Motor neuron (in vitro differentiated cells): ENCODE measurements at regions not wholly inside any gene's neighbourhood (a gene's known extent, or its start where the extent isn't known, plus 50 kb on each side); places are given as distances from the start of the nearest gene placed in this dataset.

ENCODE experiments used
- ATAC-seq, 8 experiments: fragments of 200-7000 bp; cut with Tn5 transposase; replicated peaks in 6 of 8; 2 replicates each; pipeline ENCODE4 v1.8.0; 2021; ENCODE audit warnings: mild to moderate bottlenecking in 8 of 8, moderate library complexity in 8 of 8
- H3K27ac ChIP-seq, 2 donors: fragments of 250-450 bp; sonication (Bioruptor Pico); 2 replicates each; pipeline ENCODE4 v1.9.0; 2021; ENCODE audit warnings: antibody characterized with exemption in 2 of 2, mild to moderate bottlenecking in 2 of 2, moderate library complexity in 1 of 2
- H3K4me1 ChIP-seq, 2 donors: fragments of 250-450 bp; sonication (Bioruptor Pico); replicated peaks in 1 of 2; 2 replicates each; pipeline ENCODE4 v1.6.1; 2021; ENCODE audit warnings: antibody characterized with exemption in 2 of 2, mild to moderate bottlenecking in 2 of 2, moderate library complexity in 1 of 2
- H3K4me3 ChIP-seq, 5 donors: fragments of 250-450 bp; sonication (Bioruptor Pico); 2 replicates each; pipeline ENCODE4 v1.9.0; 2021; ENCODE audit warnings: antibody characterized with exemption in 5 of 5, mild to moderate bottlenecking in 5 of 5, moderate library complexity in 4 of 5
- WGBS, 10 experiments: fragments of 450-650 bp; shearing (Covaris generic); methylation state at CpG; one replicate each; pipeline ENCODE4 v1.0.0; 2022; 5-methylcytosine and 5-hydroxymethylcytosine counted together
- in situ Hi-C, 9 experiments: fragments of 400-800 bp; cut with MboI; loops; one replicate each; pipeline ENCODE4 v1.15.0; 2021; ENCODE audit warnings: low sequenced_read_pairs in 9 of 9, low pct_unique_long_range_greater_than_20kb in 2 of 9; ENCODE audit not compliant: unreplicated experiment in 9 of 9

- no peak for ATAC-seq
- no peaks in the 10 kb centered on the region for H3K4me1 ChIP-seq
- in situ Hi-C loops, result no loop called here
- no peak overlapping the region for H3K4me3 ChIP-seq
- 40 to 100% (median 86%) methylated on average over 1 to 2 of the region's 2 CpGs; no CpG with 5 or more reads in 4 of the 10 experiments for WGBS, 10 experiments
- no peak overlapping the region for H3K27ac ChIP-seq
Observed at GRCh38 chr3:177565981-177566380, 368.7 kb upstream of the TBL1XR1 start.

GRCh38 chr3:177567833-177568232 lies 370.6 kb upstream of the TBL1XR1 start:
- H3K4me3 ChIP-seq, result no peak overlapping the region
- in situ Hi-C loops, result no loop called here
- no peak overlapping the region for H3K27ac ChIP-seq
- H3K4me1 ChIP-seq, result peaks cover 0 to 4% of the 10 kb centered on the region in 2 donors
- WGBS, 10 experiments, result 89 to 100% (median 100%) methylated on average over 1 of the region's 1 CpG; no CpG with 5 or more reads in 4 of the 10 experiments
- no peak for ATAC-seq

GRCh38 chr3:177569193-177569592 lies 371.9 kb upstream of the TBL1XR1 start:
- ATAC-seq, result no peak
- peaks cover 5 to 9% of the 10 kb centered on the region in 2 donors for H3K4me1 ChIP-seq
- no peak overlapping the region for H3K27ac ChIP-seq
- in situ Hi-C loops, result no loop called here
- WGBS, 10 experiments, result 38 to 100% (median 93%) methylated on average over 2 to 4 of the region's 4 CpGs; no CpG with 5 or more reads in 1 of the 10 experiments
- no peak overlapping the region for H3K4me3 ChIP-seq

GRCh38 chr3:177569875-177570657 lies 372.8 kb upstream of the TBL1XR1 start:
- Histone ChIP-seq H3K4me3 (no peak overlapping the region), H3K27ac (no peak overlapping the region), H3K4me1 (peaks cover 8 to 14% of the 10 kb centered on the region in 2 donors)
- peak in 3 of 8 experiments; percentile 70 to 84 (median 80) for ATAC-seq
- 0 to 100% (median 81%) methylated on average over 1 to 4 of the region's 4 CpGs; no CpG with 5 or more reads in 1 of the 10 experiments for WGBS, 10 experiments
- in situ Hi-C loops, result no loop called here

GRCh38 chr3:177571271-177571943 lies 374.1 kb upstream of the TBL1XR1 start:
- Histone ChIP-seq H3K27ac (no peak overlapping the region), H3K4me1 (peaks cover 8 to 14% of the 10 kb centered on the region in 2 donors), H3K4me3 (no peak overlapping the region)
- in situ Hi-C loops, result no loop called here
- ATAC-seq, result no peak
- 86 to 100% (median 100%) methylated on average over 1 of the region's 1 CpG; no CpG with 5 or more reads in 6 of the 10 experiments for WGBS, 10 experiments

GRCh38 chr3:177571944-177572315 lies 374.6 kb upstream of the TBL1XR1 start:
- H3K27ac ChIP-seq, result no peak overlapping the region
- in situ Hi-C loops, result no loop called here
- peaks cover 8 to 14% of the 10 kb centered on the region in 2 donors for H3K4me1 ChIP-seq
- H3K4me3 ChIP-seq, result no peak overlapping the region
- no peak for ATAC-seq
- 20 to 86% (median 62%) methylated on average over 1 to 3 of the region's 3 CpGs; no CpG with 5 or more reads in 1 of the 10 experiments for WGBS, 10 experiments

- Histone ChIP-seq H3K27ac (no peak overlapping the region), H3K4me1 (peaks cover 8 to 14% of the 10 kb centered on the region in 2 donors), H3K4me3 (no peak overlapping the region)
- 0 to 68% (median 25%) methylated on average over 1 to 5 of the region's 7 CpGs for WGBS, 10 experiments
- in situ Hi-C loops, result no loop called here
- ATAC-seq, result peak; percentile 90 to 99 (median 98)
Observed at GRCh38 chr3:177574222-177574856, 377.1 kb upstream of the TBL1XR1 start.

GRCh38 chr3:177576746-177577145 lies 379.5 kb upstream of the TBL1XR1 start:
- peaks cover 8 to 14% of the 10 kb centered on the region in 2 donors for H3K4me1 ChIP-seq
- H3K4me3 ChIP-seq, result no peak overlapping the region
- in situ Hi-C loops, result no loop called here
- H3K27ac ChIP-seq, result no peak overlapping the region
- ATAC-seq, result no peak
- WGBS, 10 experiments, result 22 to 92% (median 58%) methylated on average over 2 to 4 of the region's 4 CpGs; no CpG with 5 or more reads in 1 of the 10 experiments

- in situ Hi-C loops, result no loop called here
- 75 to 94% (median 90%) methylated on average over 2 to 6 of the region's 6 CpGs; no CpG with 5 or more reads in 1 of the 10 experiments for WGBS, 10 experiments
- H3K4me3 ChIP-seq, result no peak overlapping the region
- no peak overlapping the region for H3K27ac ChIP-seq
- H3K4me1 ChIP-seq, result peaks cover 8 to 10% of the 10 kb centered on the region in 2 donors
- ATAC-seq, result no peak
Observed at GRCh38 chr3:177578488-177578887, 381.2 kb upstream of the TBL1XR1 start.

- in situ Hi-C loops, result no loop called here
- Histone ChIP-seq H3K27ac (no peak overlapping the region), H3K4me3 (no peak overlapping the region), H3K4me1 (peaks cover 1 to 2% of the 10 kb centered on the region in 2 donors)
- 0 to 100% (median 53%) methylated on average over 1 to 3 of the region's 4 CpGs; no CpG with 5 or more reads in 4 of the 10 experiments for WGBS, 10 experiments
- peak in 2 of 8 experiments; percentile 91 to 96 for ATAC-seq
Observed at GRCh38 chr3:177579419-177579818, 382.1 kb upstream of the TBL1XR1 start.

- Histone ChIP-seq H3K27ac (no peak overlapping the region), H3K4me1 (no peaks in the 10 kb centered on the region), H3K4me3 (no peak overlapping the region)
- ATAC-seq, result no peak
- in situ Hi-C loops, result no loop called here
- WGBS, 10 experiments, result 43 to 100% (median 86%) methylated on average over 1 to 2 of the region's 2 CpGs; no CpG with 5 or more reads in 3 of the 10 experiments
Observed at GRCh38 chr3:177580437-177580836, 383.2 kb upstream of the TBL1XR1 start.

GRCh38 chr3:177585271-177585670 lies 388.0 kb upstream of the TBL1XR1 start:
- ATAC-seq, result no peak
- Histone ChIP-seq H3K4me1 (peaks cover 2 to 5% of the 10 kb centered on the region in 2 donors), H3K4me3 (no peak overlapping the region), H3K27ac (no peak overlapping the region)
- 17 to 100% (median 33%) methylated on average over 1 to 3 of the region's 3 CpGs; no CpG with 5 or more reads in 1 of the 10 experiments for WGBS, 10 experiments
- in situ Hi-C loops, result no loop called here
